Cardiac septum (tissue), 1 donor: ENCODE measurements at regions not wholly inside any gene's neighbourhood (a gene's known extent, or its start where the extent isn't known, plus 50 kb on each side); places are given as distances from the start of the nearest gene placed in this dataset.

Source experiments
- DNase-seq: peaks from one replicate; pipeline ENCODE4 v3.0.0-alpha.2; 2020; ENCODE audit warnings: low spot score
- intact Hi-C: fragments of 100-400 bp; cut with DNase I; formaldehyde crosslinking; loops from one replicate; pipeline ENCODE4 v1.14.0; 2022
- donor health status: DM: no; HTN: no; CAD: no.

- DNase-seq = no peak
- intact Hi-C loops = no loop called here
These were observed 612.4 kb downstream of the TNS3 start for GRCh38 chr7:46969303-46970130.

GRCh38 chr7:46968003-46968402 lies 613.9 kb downstream of the TNS3 start:
- intact Hi-C loops = no loop called here

GRCh38 chr7:46963719-46964118 lies 618.2 kb downstream of the TNS3 start:
- intact Hi-C loops = no loop called here
- no peak for DNase-seq

More at GRCh38 chr7:46968003-46968402, 613.9 kb downstream of the TNS3 start:
- no peak for DNase-seq

GRCh38 chr7:46960970-46961369 lies 620.9 kb downstream of the TNS3 start:
- intact Hi-C loops = no loop called here

GRCh38 chr7:46957195-46957594 lies 624.7 kb downstream of the TNS3 start:
- intact Hi-C loops = no loop called here
- no peak for DNase-seq

More at GRCh38 chr7:46960970-46961369, 620.9 kb downstream of the TNS3 start:
- no peak for DNase-seq

GRCh38 chr7:46955531-46955930 lies 626.4 kb downstream of the TNS3 start:
- intact Hi-C loops = no loop called here
- no peak for DNase-seq

- intact Hi-C loops = no loop called here
- no peak for DNase-seq
These were observed 627.7 kb downstream of the TNS3 start for GRCh38 chr7:46954181-46954580.

- no peak for DNase-seq
- intact Hi-C loops = no loop called here
These were observed 628.9 kb downstream of the TNS3 start for GRCh38 chr7:46953008-46953407.

GRCh38 chr7:46949270-46949931 lies 632.5 kb downstream of the TNS3 start:
- intact Hi-C loops = no loop called here
- no peak for DNase-seq

- no peak for DNase-seq
- intact Hi-C loops = no loop called here
These were observed 633.2 kb downstream of the TNS3 start for GRCh38 chr7:46948716-46949115.

- DNase-seq = no peak
- intact Hi-C loops = no loop called here
These were observed 636.6 kb downstream of the TNS3 start for GRCh38 chr7:46945328-46945727.

- intact Hi-C loops = no loop called here
- no peak for DNase-seq
These were observed 637.9 kb downstream of the TNS3 start for GRCh38 chr7:46943996-46944395.

- DNase-seq = no peak
- intact Hi-C loops = no loop called here
These were observed 639.3 kb downstream of the TNS3 start for GRCh38 chr7:46942574-46942973.

GRCh38 chr7:46940178-46940577 lies 641.7 kb downstream of the TNS3 start:
- intact Hi-C loops = no loop called here
- no peak for DNase-seq

- intact Hi-C loops = loop anchor here (10.0 kb wide), 3 partner anchors 105 to 1015 kb away; partner anchors contain the start of gene IGFBP3
These were observed 642.4 kb downstream of the TNS3 start for GRCh38 chr7:46939558-46939957.

GRCh38 chr7:46939089-46939488 lies 642.8 kb downstream of the TNS3 start:
- DNase-seq = no peak
- intact Hi-C loops = loop anchor here (10.0 kb wide), 3 partner anchors 106 to 1014 kb away; partner anchors contain the start of gene IGFBP3

More at GRCh38 chr7:46939558-46939957, 642.4 kb downstream of the TNS3 start:
- DNase-seq = peak; percentile 58

GRCh38 chr7:46937826-46938225 lies 644.1 kb downstream of the TNS3 start:
- DNase-seq = no peak
- intact Hi-C loops = loop anchor here (10.0 kb wide), 3 partner anchors 107 to 1013 kb away; partner anchors contain the start of gene IGFBP3

- intact Hi-C loops = loop anchor here (10.0 kb wide), 3 partner anchors 110 to 1010 kb away; partner anchors contain the start of gene IGFBP3
- DNase-seq = no peak
These were observed 647.6 kb downstream of the TNS3 start for GRCh38 chr7:46934198-46934825.

- DNase-seq = no peak
- intact Hi-C loops = loop anchor here (10.0 kb wide), 3 partner anchors 111 to 1009 kb away; partner anchors contain the start of gene IGFBP3
These were observed 648.3 kb downstream of the TNS3 start for GRCh38 chr7:46933596-46933995.
